Body of pancreas (tissue), 4 donors: ENCODE measurements at regions not wholly inside any gene's neighbourhood (a gene's known extent, or its start where the extent isn't known, plus 50 kb on each side); places are given as distances from the start of the nearest gene placed in this dataset.

Source experiments
- POLR2A ChIP-seq, 3 donors: fragments of 450-650 bp; IDR thresholded peaks; one replicate each; pipeline ENCODE4 v1.6.1; 2016; ENCODE audit warnings: antibody characterized with exemption in 3 of 3, mild to moderate bottlenecking in 2 of 3
- TF ChIP-seq, protein P1 (sequence below), 7 experiments: fragments of 450-650 bp in 4 of 7; fragments of 200-600 bp in 3 of 7; sonication (generic) in 3 of 7; IDR thresholded peaks; one replicate each; pipeline ENCODE4 v1.5.1; 2016 to 2019; ENCODE audit warnings: antibody characterized with exemption in 7 of 7

DNA sequence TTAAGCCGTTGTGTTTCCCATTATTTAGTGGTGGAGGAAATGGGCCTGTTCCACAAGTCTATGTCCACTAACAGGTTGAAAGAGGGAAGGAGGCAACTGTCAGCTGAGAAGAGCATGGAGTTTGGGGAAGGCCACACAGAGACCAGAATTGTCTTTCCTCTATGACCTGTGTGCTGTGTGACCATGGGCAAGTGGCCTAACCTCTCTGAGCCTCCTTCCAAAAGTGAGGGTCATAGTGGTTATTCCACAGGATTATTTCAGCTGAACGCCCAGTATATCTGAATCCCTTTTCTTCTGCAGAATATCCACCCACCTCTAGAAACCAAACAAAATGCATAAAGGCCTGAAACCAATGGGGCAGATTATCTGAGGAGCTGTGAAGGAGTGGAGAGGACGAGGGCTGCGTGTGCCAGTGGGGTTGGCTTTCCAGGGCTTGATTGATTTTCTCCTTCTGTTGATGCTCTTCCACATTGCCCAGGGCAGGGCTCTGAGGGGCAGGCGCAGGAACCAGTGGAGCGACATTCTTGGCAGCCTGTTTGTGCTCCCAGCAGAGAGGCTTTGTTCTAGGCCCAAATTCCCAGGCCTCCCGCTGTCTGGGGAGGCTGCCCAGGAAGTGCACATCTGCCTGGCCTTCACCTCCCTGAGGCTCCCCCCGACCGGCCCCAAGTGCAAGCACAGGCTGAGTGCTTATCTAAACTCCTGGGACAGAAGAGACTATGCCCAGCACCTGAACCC is 452.7 kb downstream of the BCL11B start:
- TF ChIP-seq POLR2A (IDR thresholded peaks at IDR 0.05): no peak
- TF ChIP-seq, protein P1, sequence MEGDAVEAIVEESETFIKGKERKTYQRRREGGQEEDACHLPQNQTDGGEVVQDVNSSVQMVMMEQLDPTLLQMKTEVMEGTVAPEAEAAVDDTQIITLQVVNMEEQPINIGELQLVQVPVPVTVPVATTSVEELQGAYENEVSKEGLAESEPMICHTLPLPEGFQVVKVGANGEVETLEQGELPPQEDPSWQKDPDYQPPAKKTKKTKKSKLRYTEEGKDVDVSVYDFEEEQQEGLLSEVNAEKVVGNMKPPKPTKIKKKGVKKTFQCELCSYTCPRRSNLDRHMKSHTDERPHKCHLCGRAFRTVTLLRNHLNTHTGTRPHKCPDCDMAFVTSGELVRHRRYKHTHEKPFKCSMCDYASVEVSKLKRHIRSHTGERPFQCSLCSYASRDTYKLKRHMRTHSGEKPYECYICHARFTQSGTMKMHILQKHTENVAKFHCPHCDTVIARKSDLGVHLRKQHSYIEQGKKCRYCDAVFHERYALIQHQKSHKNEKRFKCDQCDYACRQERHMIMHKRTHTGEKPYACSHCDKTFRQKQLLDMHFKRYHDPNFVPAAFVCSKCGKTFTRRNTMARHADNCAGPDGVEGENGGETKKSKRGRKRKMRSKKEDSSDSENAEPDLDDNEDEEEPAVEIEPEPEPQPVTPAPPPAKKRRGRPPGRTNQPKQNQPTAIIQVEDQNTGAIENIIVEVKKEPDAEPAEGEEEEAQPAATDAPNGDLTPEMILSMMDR (IDR thresholded peaks at IDR 0.05): no peak
